Body of pancreas (tissue), 4 donors: ENCODE measurements at regions not wholly inside any gene's neighbourhood (a gene's known extent, or its start where the extent isn't known, plus 50 kb on each side); places are given as distances from the start of the nearest gene placed in this dataset.

Experiments
- CTCF ChIP-seq, 7 experiments: fragments of 450-650 bp in 4 of 7; fragments of 200-600 bp in 3 of 7; sonication (generic) in 3 of 7; IDR thresholded peaks; one replicate each; pipeline ENCODE4 v1.5.1; 2016 to 2019; ENCODE audit warnings: antibody characterized with exemption in 7 of 7
- POLR2A ChIP-seq, 3 donors: fragments of 450-650 bp; IDR thresholded peaks; one replicate each; pipeline ENCODE4 v1.6.1; 2016; ENCODE audit warnings: antibody characterized with exemption in 3 of 3, mild to moderate bottlenecking in 2 of 3

- TF ChIP-seq CTCF (IDR thresholded peaks at IDR 0.05) (no peak), POLR2A (IDR thresholded peaks at IDR 0.05) (no peak)
These were observed 90.1 kb upstream of the FOXG1 start for GRCh38 chr14:28676479-28676878.
